Erythroblast (primary cell): ENCODE measurements at regions not wholly inside any gene's neighbourhood (a gene's known extent, or its start where the extent isn't known, plus 50 kb on each side); places are given as distances from the start of the nearest gene placed in this dataset.

Experiments used
- GATA1 ChIP-seq: IDR thresholded peaks from 2 replicates; pipeline ENCODE4 v1.6.1; 2011; ENCODE audit warnings: low read depth, mild to moderate bottlenecking, control low read depth, low read length, moderate library complexity
- POLR2A ChIP-seq: IDR thresholded peaks from 2 replicates; pipeline ENCODE4 v1.6.1; 2011; ENCODE audit warnings: mild to moderate bottlenecking, low read length

GRCh38 chr5:57316798-57317327, 143.0 kb downstream of the GPBP1 start:
- TF ChIP-seq POLR2A (no peak), GATA1 (no peak)
